NCI-H69 (cell line): ENCODE measurements at regions not wholly inside any gene's neighbourhood (a gene's known extent, or its start where the extent isn't known, plus 50 kb on each side); places are given as distances from the start of the nearest gene placed in this dataset.

Source experiments
- DNase-seq: peaks from one replicate; lab custom pipeline; 2025; lab: John Stamatoyannopoulos, UW

DNA sequence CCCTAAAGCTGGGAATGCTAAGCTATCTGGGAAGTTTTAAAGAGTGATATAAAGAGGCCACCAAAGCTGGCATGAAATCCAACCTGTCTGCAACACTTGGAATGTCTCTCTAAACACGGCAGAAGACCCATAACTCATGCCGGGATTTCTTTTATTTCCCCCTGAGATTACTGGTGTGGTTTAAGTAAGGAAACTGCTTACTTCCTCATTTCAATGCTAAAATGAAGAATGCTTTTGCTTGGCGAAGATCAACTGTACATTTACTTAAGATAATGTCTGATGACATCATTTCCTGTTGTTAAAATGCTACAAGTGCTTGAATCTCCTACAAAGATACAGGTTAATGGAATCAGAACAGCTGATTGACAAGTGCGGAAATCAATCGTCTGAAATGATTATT lies 353.8 kb upstream of the SALL3 start:
- no peak for DNase-seq

DNA sequence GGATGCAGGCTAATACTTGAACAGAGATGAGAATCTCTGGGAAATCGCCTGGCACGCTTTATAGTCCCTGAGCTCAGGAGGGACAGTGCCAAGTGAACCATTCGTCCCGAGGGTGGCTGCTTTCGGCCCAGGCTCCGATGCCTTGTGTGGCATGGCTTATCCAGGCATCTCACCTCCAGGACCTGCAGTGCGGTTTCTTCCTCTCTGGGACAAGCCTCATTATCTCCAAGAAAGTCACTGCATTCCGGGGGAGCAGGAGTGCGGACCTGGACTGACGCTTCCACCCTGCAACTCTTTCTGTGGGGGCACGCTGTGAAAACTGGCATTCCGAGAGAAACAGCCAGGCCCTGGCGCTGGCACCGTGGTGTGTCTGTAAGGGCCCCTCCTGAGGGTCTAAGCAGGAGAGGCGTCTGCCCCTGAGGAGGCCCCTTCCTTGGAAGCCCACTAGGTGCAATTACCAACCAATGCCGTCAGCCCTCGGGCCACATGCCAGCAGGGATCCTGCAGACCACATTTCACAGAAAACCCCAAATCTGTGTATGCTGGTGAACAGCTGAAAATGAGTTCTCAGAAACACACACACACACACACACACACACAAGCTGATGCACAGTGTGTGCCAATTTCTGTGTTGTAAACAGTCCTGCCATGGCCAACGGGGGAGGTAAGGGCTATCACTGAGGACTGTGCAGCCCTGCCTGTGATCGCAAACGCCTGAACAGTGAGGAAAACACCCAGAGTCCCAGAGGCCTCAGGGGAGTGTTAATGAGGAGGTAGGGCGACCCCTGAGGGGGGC lies 351.9 kb upstream of the SALL3 start:
- no peak for DNase-seq

DNA sequence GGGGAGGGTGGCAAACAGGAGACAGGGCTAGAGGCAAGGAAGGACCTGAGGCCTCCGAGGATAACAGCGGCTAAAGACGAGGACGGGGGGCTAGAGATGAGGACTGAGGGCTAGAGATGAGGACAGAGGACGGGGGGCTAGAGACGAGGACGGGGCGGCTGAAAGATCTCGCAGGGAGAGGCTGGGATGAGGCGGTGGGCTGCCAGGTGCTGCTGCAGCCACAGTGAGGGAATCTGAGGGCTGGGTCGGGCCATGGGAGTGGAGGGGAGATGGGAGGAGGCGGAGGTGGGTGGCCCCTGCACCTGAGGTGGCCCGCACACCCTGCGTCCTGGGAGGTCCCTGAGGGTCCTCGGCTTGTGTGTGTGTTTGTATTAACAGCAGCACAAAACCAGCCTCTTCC lies 350.2 kb upstream of the SALL3 start:
- DNase-seq: no peak

DNA sequence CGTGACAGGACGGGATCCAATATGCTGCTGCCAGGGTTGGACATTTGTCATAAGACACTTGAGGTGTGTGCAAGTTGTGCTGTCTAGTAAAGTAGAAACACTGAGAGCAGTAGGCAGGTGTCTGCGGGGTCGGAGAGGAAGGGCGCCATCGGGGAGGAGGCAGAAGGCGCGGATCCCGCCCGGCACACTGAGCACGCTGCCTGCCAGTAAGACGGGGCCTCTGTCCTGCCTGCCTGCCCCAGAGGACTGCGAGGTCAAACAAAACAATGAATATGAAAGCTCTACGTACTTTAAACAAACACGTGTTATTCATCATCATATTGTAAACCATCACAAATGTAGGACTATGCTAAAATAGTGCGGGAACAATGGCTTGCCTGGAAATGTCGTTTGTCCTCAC lies 349.3 kb upstream of the SALL3 start:
- DNase-seq: no peak

DNA sequence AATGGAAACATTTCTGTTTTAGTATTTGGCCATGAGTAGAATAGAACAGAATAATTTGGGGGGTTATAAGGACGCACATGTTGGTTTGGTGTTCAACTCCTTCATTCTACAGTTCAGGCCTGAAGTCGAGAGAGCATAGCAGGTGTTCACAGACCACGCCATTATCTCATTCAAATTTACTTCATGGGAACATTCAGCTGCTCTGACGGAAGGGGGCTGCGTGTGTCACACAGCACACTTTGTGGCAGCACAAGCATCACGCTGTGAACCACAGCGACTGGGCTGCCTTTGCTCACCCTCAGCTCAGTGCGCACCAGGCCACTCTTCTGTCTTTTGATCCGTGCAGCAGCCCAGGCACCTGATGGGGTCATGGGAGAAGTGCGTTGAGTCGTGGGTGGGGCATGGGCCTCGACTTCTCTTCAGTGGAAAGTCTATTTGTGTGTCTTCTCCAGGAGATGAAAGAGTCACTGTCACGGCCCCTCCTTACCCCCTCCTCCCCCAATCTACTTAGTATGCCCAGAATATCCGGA lies 348.6 kb upstream of the SALL3 start:
- DNase-seq: no peak

DNA sequence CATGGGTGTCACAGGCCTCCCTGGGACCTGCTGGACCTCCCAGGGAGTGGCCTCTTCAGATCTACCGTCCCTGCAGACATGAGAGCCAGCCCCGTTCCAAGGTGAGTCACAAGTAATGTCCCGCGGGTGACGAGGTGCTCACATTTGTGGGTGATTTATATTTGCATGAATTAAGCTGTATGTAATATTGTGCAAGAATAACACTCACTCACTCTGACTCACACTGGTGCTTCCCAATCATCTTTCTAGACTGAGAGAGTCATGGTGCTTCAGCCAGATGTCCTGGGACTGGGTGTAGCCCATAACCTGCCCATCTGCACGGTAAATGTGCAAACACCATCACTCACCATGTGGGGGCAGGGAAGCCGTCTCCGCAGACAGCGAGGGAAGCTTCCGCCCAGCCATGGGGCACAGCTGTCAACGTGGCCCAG lies 347.5 kb upstream of the SALL3 start:
- DNase-seq: no peak

DNA sequence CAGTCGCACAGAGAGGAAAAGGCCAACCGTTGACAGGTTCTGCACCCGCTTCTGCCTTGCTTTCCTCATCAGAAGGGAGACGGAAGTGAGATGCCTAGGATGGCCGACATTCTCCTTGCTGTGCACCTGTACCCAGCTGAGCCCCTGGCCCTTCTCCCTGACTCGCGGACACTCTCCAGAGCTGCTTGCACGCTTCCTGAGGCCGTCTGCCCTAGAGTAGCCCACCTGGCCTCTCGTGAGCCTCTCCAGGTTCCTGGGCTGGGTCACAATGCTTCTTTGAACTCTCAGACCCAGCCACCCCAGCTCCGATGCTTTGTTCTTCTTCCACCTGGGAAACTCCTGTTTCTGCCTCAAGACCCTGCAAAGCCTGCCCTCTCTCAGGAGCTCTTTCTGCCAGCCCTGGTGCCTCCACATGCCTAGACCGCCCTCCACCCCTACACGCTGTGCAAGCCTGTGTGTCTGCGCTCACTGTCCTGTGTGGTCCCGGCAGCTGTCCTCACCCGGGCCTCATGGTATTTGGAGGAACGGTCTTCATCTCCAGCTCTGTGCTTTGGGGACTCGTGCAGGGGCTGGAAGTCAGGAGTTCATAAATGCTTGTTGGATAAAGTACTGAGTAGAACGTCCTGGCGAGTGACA lies 345.4 kb upstream of the SALL3 start:
- no peak for DNase-seq

DNA sequence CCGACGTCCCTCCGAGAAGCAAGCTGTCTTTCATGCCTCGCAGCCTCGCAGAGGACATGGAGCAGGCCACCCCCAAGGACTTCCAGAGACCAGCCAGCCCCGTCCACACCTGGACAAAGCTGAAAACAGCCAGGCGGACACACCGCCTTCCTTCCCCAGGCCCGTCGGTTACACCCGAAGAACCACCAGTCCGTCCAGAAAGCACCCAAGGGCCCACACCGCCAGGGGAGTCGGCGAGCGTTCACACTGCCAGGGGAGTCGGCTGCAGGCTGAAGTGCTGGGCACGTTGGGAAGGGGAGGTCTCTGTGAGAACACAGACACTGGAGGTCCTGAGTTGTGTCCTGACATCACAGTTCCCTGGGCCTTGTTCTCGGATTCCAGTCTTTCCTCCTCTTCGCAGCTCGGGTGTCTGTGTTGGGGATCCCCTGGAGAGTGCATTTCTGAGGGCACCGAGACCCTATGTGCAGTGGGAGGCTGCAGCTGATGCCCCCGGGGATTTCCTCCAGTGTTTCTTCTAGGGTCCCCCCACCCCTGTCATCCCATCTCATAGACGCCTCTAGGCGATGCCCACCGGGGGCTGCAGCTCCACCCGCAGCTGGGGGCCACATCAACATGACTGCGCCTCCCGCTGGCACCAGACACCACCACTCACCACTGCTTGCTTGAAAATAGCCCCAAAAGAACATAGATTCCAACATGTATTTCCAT lies 344.4 kb upstream of the SALL3 start:
- DNase-seq: no peak

DNA sequence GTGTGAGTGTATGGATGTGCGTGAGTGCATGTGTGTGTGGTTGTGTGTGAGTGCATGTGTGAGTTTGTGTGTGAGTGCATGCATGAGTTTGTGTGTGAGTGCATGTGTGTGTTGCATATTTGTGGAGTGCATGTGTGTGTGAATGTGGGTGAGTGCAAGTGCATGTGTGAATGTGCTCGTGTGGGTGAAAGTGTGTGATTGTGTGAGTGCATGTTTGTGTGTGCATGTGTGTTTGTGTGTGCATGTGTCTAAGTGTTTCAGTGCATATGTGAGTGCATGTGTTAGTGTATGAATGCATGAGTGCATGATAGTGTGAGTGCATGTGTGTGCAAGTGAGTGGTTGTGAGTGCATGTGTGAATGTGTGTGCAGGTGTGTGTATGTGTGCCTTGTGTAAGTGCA lies 343.4 kb upstream of the SALL3 start:
- no peak for DNase-seq

DNA sequence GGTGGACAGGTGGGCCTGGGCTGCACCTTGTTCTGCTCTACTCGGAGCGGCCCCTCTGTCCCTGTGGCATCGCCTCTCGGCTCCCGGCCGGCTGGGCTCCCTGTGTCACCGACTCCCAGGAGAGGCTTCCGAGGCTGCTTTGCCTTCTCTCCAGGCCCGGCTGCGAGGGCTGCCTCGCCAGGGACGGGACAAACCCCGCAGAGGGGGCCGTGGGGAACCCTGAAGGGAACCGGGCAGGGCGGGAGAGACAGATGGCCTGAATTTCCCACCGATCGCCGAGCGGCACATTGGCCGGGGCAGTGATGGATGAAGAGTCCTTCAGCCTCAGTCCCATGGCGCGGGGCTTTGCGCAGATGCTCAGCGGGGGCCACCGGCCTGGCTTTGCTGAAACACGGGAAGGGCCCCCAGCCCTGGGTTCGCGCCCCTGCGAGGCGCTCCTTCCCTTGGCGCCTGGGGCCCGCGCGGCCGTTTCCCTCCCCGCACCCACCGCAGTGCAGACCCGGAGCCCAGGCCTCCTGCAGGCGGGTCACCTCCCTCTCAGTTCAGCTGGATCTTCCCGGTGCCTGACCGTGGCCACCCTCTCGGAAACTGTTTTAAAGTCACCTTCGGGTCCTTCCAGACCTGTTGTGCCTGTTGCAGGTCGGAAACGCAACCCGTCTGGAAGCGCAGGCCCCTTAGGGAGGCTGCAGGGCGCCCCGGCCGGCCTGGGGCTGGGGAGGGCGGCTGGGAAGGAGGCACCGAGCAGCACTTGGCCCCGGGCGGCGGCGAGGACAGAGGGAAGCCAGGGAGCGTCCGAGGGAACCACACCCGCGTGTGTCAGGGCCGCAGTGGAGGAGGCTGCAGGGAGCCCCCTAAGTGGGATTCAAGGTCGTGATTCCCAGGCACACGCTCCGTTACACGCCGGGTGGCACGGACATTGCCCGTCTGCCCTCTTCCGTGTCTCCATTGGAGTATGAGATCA lies 341.9 kb upstream of the SALL3 start:
- no peak for DNase-seq

DNA sequence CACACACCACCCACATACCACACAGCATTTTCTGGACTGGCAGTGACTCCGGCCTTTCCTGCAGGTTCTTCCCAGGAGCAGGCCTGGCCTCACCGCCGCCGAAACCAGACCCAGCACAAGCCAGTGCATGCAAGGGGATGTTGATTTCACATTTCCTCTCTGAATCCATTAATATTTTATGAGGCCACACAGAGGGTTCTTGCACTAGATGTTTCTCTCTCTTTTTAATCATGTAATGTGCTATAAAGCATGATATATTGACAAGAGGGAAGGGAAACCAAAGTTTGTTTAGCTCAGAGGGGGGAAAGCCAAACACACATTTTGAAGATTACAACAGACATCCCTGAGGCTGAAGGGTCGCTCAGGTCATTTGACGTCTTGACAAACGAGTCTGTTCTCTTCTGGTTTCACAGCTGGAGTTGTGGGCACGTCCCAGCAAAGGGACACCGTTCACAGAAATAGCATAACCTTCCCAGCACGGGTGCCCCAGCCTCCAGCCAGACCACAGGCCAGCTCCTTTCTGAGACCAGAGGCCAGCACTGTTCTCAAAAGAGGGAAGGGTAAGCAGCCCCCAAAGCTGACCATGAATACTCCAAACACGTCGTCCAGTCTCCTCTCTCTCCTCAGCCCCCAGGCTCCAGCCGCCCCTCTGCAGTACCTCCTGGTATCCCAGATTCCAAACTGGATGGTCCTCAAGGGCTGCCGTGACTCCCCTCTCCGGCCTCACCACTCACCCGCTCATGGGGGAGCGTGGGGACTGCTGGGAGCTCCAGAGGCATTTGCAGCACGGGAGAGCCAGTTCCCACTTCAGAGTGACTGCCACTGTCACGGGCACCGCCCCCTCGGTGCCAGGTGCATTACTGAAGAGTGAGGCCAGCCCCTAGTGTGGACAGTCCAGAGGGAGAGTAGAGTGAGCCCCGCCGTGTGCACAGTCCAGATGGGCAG lies 340.3 kb upstream of the SALL3 start:
- peak; percentile 76 for DNase-seq

DNA sequence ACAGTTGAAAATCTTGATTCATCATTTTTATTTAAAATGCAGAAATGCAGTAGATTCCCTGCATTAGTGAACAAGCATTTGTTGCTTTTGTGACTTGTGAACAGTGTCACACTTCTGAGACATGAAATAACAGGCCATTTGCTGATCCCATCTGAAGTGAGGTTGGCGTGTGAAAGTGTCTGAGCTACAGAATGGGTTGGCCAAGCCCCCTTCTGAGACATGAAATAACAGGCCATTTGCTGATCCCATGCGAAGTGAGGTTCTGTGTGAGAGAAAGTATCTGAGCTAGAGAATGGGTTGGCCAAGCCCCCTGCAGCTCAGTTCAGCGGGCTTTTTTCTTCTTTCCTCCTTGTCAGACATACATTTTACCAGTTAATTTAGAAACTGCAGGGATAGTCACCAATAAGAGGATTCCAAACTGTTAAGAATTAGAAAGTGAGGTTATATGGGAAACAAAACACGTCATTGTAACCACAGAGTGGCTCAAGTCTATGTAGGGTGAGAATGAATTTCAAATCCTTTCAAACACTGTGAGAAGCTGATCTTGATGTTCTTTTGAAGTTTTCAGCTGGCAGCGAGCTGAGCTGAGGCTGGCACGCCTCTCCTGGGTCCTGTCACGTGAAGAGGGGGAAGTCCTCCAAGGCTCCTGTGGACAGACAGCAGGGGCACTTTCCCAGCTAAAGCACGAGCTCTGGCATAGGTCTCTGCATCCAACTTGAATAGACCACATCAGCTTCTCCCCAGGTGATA lies 339.2 kb upstream of the SALL3 start:
- DNase-seq: no peak

DNA sequence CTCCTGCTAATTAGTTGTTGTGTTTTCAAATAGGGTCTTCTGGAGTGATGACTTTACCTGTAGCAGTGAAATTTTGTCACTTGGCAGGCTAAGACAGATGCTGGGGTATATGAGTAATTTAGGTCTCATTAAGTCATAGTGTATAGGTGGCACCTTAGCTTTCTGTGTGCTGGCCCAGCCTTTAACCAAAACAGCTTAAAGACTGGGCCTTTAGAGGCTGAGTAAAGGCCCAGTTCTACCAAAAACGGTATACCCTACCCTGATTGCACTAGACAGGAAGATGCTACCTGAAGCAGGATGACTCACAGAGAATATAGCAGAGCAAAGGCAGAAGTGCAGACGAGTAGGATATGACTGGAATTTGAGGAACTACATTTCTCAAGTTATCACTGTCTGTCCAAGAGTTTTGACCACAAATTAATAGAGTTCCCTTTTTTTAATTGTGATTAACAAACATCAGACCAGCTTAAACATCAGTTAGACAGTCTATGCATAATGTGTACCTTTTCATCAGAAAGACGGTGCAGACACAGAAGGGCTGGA lies 337.9 kb upstream of the SALL3 start:
- DNase-seq: peak; percentile 51

DNA sequence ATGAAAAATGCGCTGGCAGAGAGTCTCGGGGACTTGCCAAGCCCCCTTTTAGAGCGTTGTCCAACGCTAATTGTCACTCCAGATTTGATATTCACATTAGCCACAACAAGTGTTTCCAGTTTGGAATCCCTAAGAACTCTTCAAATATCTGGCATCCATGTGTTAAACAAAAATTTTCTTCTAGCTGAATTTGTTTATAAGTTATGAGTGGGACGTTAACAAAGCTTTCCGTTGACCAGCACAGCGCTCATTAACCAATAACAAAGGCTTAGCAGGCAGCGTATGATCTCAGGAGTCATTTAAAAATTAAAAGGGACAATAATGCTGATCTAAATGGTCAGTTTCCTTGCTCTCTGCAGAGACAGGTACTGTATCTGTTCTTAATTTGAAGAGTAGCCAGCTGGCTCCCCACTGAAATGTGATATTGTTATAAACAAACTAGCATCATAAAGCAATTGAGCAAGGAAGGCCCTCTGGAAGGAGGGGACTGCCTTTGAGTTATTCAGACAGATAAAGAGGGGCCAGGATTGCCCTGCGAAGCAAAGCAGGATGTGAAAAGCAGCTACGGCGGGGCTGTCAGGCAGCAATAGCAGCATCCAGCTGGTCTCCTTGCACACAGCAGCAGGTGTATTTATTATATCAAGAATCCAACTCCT lies 337.2 kb upstream of the SALL3 start:
- peak; percentile 86 for DNase-seq

DNA sequence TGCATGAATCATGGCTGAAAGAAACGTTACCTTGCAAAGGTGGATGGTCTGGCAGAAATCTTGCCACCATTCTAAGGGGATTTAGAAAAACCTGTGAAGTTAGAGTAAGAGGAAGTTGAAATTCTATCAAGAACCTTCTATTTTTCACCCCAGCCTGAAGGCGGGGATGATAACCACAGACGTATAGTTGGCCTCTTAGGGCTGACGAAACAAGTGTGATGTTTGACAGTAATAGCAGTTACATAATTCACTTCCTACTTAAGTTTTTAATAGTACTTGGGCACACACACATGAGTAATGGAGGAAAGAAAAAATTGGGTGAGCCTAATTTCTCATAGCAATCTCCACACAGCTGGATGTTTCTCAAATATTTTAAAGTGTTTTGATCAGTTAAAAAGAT lies 336.6 kb upstream of the SALL3 start:
- no peak for DNase-seq

DNA sequence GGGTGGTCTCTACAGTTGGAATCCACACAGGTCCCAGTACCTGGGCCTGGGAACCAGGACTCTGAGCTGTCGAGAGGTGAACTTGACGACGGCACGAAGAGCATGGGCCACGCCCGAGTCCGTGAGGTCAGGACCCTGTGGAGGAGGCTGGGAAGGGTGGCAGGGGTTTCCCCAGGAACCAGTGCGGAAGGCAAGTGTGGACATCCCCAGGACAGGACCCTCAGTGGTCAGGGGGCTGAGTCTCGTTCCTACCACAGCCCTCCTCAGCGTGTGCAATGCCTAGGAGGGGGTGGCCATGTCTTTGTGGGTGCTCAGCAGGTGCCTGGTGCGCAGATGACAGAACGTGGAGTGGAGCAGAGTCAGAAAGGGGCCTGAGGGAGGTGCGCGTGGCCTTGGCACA lies 335.6 kb upstream of the SALL3 start:
- DNase-seq: no peak

DNA sequence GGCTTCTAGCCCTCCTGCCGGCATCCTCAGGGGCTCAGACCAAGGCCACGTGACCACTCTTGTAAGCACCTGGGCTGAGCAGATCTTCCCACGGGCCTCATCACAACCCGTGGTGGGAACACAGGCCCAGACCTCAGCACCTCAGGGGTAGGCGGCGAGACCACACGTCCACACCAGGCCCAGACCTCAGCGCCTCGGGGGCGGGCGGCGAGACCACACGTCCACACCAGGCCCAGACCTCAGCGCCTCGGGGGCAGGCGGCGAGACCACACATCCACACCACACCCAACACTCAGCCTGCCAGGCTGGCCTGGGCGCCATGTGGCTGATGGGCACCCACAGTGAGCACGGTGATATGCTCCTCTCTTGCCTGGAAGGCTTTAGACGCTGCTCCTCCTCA lies 334.4 kb upstream of the SALL3 start:
- DNase-seq: no peak

DNA sequence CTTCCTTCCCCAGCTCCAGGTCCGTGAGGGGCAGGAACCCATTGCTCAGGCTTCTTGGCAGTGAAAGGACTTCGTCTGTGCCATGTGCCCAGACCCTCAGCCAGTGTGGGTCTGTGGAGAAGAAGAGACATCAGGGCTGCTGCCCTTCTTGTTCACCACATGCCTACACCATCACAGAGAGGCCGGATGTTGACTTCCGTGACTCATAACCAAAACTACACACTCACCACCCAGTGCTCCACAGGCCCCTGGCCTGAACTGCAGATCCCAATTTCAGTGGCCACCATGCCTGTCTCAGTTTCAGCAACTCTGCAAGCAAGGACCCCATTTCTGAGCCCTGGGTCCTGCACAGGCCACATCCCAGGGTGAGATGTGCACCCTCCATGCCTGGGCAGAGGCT lies 332.6 kb upstream of the SALL3 start:
- DNase-seq: no peak

DNA sequence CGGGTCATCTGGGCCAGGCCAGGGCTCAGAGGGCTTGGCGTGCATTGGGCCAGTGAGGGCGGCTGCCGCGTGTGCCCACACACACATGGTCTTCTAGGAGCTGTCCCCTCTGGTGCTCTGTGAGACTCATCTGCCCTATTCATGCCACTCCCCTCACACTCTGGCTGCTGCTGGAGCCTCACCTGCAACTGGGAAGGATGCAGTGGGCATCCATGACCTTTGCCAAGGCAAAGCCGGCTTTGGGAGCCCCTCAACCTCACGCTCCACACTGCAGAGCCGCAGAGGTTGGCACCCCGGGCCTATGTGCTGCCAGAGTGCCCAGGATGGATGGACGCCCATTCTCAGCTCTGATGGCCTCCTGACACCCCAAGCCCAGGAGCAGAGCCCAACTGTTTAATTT lies 330.2 kb upstream of the SALL3 start:
- no peak for DNase-seq
